ENCODE measurements at regions not wholly inside any gene's neighbourhood (a gene's known extent, or its start where the extent isn't known, plus 50 kb on each side); places are given as distances from the start of the nearest gene placed in this dataset.

DNA sequence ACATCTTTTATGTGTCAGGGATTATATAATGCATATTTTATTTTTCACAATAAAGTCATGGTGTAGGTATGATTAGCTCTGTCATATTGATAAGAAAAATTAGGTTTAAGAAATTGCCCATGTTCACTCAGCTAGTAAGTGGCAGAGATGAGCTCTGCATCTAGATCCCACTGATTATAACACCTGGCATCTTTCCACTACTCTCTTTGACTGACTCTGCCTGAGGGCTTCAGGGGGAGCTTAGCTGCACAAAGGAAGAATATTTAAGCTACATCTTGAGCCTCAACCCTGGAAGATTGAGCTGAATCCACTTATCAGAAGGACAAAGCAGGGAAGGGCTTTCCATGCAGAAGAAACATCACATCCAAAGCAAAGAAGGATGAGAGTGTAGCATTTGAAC lies 190.4 kb downstream of the MIS18A start:
- no peak for ATAC-seq (ENCODE audit: low read depth)
- H3K9me3 ChIP-seq (ENCODE audit: severe bottlenecking): no peaks in the 10 kb centered on the region
- no peaks in the 10 kb centered on the region for H3K36me3 ChIP-seq (ENCODE audit: low read depth)
- no peak overlapping the region for H3K27ac ChIP-seq (ENCODE audit: poor library complexity, severe bottlenecking)
- H3K27me3 ChIP-seq (ENCODE audit: insufficient read depth, poor library complexity, severe bottlenecking): no peaks in the 10 kb centered on the region
- DNase-seq (ENCODE audit: low spot score): no peak
- H3K4me3 ChIP-seq (ENCODE audit: severe bottlenecking): no peak overlapping the region
- TF ChIP-seq, protein P1, sequence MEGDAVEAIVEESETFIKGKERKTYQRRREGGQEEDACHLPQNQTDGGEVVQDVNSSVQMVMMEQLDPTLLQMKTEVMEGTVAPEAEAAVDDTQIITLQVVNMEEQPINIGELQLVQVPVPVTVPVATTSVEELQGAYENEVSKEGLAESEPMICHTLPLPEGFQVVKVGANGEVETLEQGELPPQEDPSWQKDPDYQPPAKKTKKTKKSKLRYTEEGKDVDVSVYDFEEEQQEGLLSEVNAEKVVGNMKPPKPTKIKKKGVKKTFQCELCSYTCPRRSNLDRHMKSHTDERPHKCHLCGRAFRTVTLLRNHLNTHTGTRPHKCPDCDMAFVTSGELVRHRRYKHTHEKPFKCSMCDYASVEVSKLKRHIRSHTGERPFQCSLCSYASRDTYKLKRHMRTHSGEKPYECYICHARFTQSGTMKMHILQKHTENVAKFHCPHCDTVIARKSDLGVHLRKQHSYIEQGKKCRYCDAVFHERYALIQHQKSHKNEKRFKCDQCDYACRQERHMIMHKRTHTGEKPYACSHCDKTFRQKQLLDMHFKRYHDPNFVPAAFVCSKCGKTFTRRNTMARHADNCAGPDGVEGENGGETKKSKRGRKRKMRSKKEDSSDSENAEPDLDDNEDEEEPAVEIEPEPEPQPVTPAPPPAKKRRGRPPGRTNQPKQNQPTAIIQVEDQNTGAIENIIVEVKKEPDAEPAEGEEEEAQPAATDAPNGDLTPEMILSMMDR (IDR thresholded peaks at IDR 0.05; ENCODE audit: poor library complexity, severe bottlenecking): no peak
- H3K4me1 ChIP-seq (ENCODE audit: insufficient read depth, poor library complexity, severe bottlenecking): no peaks in the 10 kb centered on the region

DNA sequence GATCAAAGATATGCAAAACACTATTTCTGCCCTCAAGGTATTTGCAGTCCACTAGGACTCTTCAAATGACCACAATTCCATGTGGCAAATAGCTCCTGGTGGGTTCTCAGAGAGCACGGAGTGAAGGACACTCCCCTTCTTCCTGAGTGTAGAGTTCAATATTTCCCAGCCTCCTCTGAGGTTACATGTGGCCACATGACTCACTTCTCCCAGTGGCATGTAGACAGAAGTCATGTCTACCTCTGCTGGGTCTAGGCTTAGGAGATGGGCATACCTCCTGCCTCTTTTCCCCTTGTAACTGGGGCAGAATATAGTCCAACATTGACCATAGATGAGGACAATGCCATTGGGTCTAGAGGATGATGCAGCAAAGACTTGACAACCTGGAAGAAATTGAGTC lies 191.4 kb downstream of the MIS18A start:
- no peaks in the 10 kb centered on the region for H3K9me3 ChIP-seq (ENCODE audit: severe bottlenecking)
- peaks cover under 1% of the 10 kb centered on the region for H3K27me3 ChIP-seq (ENCODE audit: insufficient read depth, poor library complexity, severe bottlenecking)
- H3K36me3 ChIP-seq (ENCODE audit: low read depth): no peaks in the 10 kb centered on the region
- no peak overlapping the region for H3K4me3 ChIP-seq (ENCODE audit: severe bottlenecking)
- H3K27ac ChIP-seq (ENCODE audit: poor library complexity, severe bottlenecking): no peak overlapping the region
- TF ChIP-seq, protein P1 (IDR thresholded peaks at IDR 0.05; ENCODE audit: poor library complexity, severe bottlenecking): no peak
- DNase-seq (ENCODE audit: low spot score): no peak
- H3K4me1 ChIP-seq (ENCODE audit: insufficient read depth, poor library complexity, severe bottlenecking): no peaks in the 10 kb centered on the region
- no peak for ATAC-seq (ENCODE audit: low read depth)

DNA sequence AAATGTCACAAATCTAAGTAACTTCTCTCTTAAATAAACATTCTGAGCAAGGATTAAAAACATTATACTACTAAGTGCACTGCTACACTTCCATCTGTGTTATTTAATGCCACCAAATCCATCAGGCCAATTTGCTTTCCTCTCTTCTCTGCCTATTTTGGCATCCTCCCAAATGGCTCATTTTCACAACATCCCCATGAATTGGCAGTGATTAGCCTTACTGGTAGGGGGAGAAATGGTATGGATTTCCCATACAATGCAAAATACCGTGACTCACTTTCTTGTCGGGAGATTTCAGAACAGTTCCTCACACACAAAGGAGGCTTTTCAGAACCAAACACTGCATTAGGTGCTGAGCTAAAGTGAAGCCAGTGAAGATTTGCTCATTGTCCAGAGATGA lies 195.7 kb downstream of the MIS18A start:
- no peak for DNase-seq (ENCODE audit: low spot score)

DNA sequence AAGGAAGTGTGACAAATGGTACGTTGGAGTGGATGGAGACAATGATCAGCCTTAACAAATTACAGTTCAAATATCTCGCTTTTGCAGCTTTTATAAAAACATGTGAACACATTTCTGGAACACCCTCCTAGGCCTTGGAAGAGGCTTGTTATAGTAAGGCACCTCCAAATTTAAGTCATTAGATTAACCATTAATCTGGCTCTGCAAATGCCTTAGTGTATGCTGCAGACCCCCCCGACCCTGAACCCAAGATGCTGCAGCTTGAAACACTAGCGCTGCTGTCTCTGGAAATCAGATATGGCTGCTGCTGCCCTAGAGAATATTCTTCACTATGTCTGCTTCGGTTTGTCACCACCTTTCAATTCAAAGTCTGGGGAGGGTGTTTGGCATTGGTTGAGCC lies 196.4 kb downstream of the MIS18A start:
- peaks cover 11% of the 10 kb centered on the region for H3K27me3 ChIP-seq (ENCODE audit: insufficient read depth, poor library complexity, severe bottlenecking)
- TF ChIP-seq, protein P1 (IDR thresholded peaks at IDR 0.05; ENCODE audit: poor library complexity, severe bottlenecking): no peak

More for the DNA sequence above, 195.7 kb downstream of the MIS18A start:
- no peaks in the 10 kb centered on the region for H3K36me3 ChIP-seq (ENCODE audit: low read depth)
- no peak overlapping the region for H3K4me3 ChIP-seq (ENCODE audit: severe bottlenecking)
- TF ChIP-seq, protein P1 (IDR thresholded peaks at IDR 0.05; ENCODE audit: poor library complexity, severe bottlenecking): no peak
- H3K27ac ChIP-seq (ENCODE audit: poor library complexity, severe bottlenecking): no peak overlapping the region
- no peaks in the 10 kb centered on the region for H3K4me1 ChIP-seq (ENCODE audit: insufficient read depth, poor library complexity, severe bottlenecking)
- H3K9me3 ChIP-seq (ENCODE audit: severe bottlenecking): no peaks in the 10 kb centered on the region
- no peak for ATAC-seq (ENCODE audit: low read depth)
- peaks cover 6% of the 10 kb centered on the region for H3K27me3 ChIP-seq (ENCODE audit: insufficient read depth, poor library complexity, severe bottlenecking)

DNA sequence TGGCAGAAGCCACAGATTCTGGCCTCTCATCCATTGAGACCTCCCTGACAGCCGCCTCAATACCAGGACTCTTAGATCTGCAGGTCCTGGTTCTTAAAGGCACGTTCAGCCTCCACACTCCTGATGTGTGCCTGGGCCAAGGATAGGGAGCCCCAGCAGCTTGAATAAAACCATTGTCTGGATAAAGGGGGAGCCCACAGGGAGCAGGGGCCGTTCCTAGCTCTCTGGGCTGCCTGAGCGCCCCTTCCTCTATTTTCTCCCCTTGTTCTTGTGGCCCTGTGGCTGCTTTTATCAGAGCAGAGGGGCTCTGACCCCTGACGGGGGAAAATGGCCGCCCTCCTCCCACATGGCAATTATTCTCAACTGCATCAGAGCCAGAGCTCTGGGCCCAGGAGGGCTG lies 200.8 kb downstream of the HUNK start:
- Histone ChIP-seq H3K4me1 (ENCODE audit: insufficient read depth, poor library complexity, severe bottlenecking) (no peaks in the 10 kb centered on the region), H3K36me3 (ENCODE audit: low read depth) (no peaks in the 10 kb centered on the region), H3K27me3 (ENCODE audit: insufficient read depth, poor library complexity, severe bottlenecking) (peaks cover 6% of the 10 kb centered on the region), H3K9me3 (ENCODE audit: severe bottlenecking) (no peaks in the 10 kb centered on the region), H3K27ac (ENCODE audit: poor library complexity, severe bottlenecking) (no peak overlapping the region), H3K4me3 (ENCODE audit: severe bottlenecking) (no peak overlapping the region)
- no peak for DNase-seq (ENCODE audit: low spot score)
- TF ChIP-seq, protein P1 (IDR thresholded peaks at IDR 0.05; ENCODE audit: poor library complexity, severe bottlenecking): no peak
- no peak for ATAC-seq (ENCODE audit: low read depth)

More for the DNA sequence above, 196.4 kb downstream of the MIS18A start:
- no peak overlapping the region for H3K27ac ChIP-seq (ENCODE audit: poor library complexity, severe bottlenecking)
- ATAC-seq (ENCODE audit: low read depth): no peak
- DNase-seq (ENCODE audit: low spot score): no peak
- no peak overlapping the region for H3K4me3 ChIP-seq (ENCODE audit: severe bottlenecking)
- no peaks in the 10 kb centered on the region for H3K4me1 ChIP-seq (ENCODE audit: insufficient read depth, poor library complexity, severe bottlenecking)
- H3K36me3 ChIP-seq (ENCODE audit: low read depth): no peaks in the 10 kb centered on the region
- H3K9me3 ChIP-seq (ENCODE audit: severe bottlenecking): no peaks in the 10 kb centered on the region
